Memory B cell (primary cell): ENCODE measurements at regions not wholly inside any gene's neighbourhood (a gene's known extent, or its start where the extent isn't known, plus 50 kb on each side); places are given as distances from the start of the nearest gene placed in this dataset.
A peak's percentile ranks its signal among the peaks of the same experiment; 100 is the strongest.
"Not testable (repeated sequence)": the region's sequence is repeated elsewhere in the genome, so short reads cannot be mapped to it uniquely, and the experiment has no call there.

ENCODE experiments used
- ATAC-seq: fragments of 150-1000 bp; cut with Tn5 transposase; 2 replicates; pipeline ENCODE4 v1.10.0; 2021; ENCODE audit warnings: low read depth, mild to moderate bottlenecking, moderate library complexity
- DNase-seq, 2 donors: peaks; one replicate each; pipeline ENCODE4 v3.0.0; 2022; ENCODE audit warnings: low spot score in 2 of 2
- H3K27ac Mint-ChIP-seq: one replicate; pipeline ENCODE4 v1.8.0; 2022; ENCODE audit warnings: mild to moderate bottlenecking, moderate library complexity, mixed read lengths
- H3K27me3 Mint-ChIP-seq: one replicate; pipeline ENCODE4 v1.8.0; 2022; ENCODE audit warnings: mixed read lengths
- H3K36me3 Mint-ChIP-seq: one replicate; pipeline ENCODE4 v1.8.0; 2022; ENCODE audit warnings: mild to moderate bottlenecking, mixed read lengths
- H3K4me1 Mint-ChIP-seq: one replicate; pipeline ENCODE4 v1.8.0; 2022; ENCODE audit warnings: mixed read lengths
- H3K4me3 Mint-ChIP-seq: one replicate; pipeline ENCODE4 v1.8.0; 2022; ENCODE audit warnings: mild to moderate bottlenecking, moderate library complexity, mixed read lengths
- H3K9me3 Mint-ChIP-seq: one replicate; pipeline ENCODE4 v1.8.0; 2022; ENCODE audit warnings: mixed read lengths

DNA sequence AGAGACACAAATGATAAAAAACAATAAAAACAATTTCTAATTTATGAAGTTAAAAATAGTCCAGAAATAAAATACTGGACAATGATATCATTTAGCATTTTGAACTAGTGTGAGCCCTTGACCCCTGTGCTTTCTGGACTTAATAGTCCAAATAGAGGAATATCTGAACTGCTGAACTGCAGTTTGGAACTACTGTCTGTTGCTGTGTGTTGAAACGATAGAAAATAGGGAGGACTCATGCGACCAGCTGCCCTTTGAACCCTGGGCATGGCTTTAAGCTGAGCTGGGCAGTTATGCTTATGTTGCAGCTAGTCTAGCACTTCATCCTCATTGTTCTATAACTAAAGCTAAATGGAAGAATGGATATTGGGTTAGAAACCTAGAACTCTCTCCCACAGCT lies 99.5 kb downstream of the FMR1NB start:
- Mint-ChIP-seq H3K27me3 (no peaks in the 10 kb centered on the region), H3K36me3 (no peaks in the 10 kb centered on the region), H3K9me3 (no peaks in the 10 kb centered on the region), H3K4me3 (no peak overlapping the region), H3K4me1 (no peaks in the 10 kb centered on the region), H3K27ac (no peak overlapping the region)
- no peak for DNase-seq
- ATAC-seq = no peak

DNA sequence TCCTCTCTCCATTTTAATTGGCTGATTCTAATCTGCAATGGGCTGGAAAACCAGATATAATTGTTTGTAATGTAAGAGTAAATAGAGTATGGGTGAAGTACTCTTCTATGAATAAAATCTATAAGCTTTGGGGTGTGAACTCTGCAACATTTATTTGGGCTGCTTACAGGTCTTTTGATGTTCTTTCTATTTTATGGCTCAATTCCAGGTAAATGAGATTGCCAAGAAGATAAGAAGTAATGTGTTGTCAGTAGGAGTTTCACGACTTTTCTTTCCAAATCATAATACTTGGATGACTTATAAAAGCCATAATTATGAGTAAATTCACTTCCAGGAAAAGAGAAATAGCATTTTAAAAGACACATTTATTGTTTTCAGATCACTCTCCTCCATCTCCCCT lies 103.5 kb downstream of the FMR1NB start:
- Mint-ChIP-seq H3K36me3 (no peaks in the 10 kb centered on the region), H3K27ac (no peak overlapping the region), H3K4me3 (no peak overlapping the region), H3K4me1 (no peaks in the 10 kb centered on the region), H3K9me3 (no peaks in the 10 kb centered on the region), H3K27me3 (no peaks in the 10 kb centered on the region)
- DNase-seq = no peak
- no peak for ATAC-seq

DNA sequence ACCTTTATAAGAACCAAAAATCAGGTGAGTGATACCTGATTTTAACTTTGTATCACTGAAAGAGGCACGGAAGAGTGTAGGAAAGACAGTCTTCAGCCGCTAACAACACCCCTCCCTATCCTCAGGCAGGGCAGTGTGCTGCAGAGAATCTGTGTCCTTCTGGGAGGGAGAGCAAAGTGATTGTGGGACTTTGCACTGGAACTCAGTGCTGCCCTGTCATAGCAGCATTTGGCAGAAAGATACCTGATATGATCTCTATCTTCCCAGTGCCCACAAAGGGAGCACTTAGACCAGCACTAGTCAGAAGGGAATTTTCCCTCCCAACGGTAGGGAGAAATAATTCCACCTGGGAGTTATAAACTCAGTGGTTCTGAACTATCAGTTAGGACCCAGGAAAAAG lies 139.0 kb downstream of the FMR1NB start:
- Mint-ChIP-seq H3K27me3 (peaks cover 2% of the 10 kb centered on the region), H3K4me1 (no peaks in the 10 kb centered on the region), H3K27ac (no peak overlapping the region), H3K9me3 (no peaks in the 10 kb centered on the region), H3K36me3 (no peaks in the 10 kb centered on the region), H3K4me3 (no peak overlapping the region)
- no peak for DNase-seq
- ATAC-seq = no peak

DNA sequence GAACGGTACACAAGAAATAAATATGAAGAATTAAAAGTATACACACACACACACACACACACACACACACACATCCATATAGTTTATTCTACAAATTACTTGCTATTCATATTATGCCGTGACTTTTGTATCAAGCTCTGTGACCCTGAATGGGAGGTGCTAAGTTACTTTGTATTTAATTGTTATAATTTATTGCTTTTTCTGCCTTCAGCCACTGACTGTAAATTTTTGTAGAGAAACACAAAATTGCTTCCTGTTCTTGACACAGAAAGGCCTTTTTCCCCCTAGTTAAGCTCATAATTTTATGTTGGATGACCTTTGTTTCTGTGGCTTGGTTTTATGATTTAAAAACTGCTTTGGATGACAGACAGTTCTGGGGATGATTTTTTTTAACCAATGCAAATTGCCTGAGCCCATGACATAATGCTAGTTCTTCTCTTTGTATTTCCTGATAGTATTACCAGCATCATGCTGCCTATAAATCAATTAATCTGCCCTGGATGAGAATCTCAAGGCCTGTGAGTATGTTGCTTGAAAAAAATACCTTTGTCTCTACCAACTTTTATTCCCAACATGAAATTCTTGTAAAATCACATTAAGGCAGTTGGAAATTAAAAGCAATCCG lies 140.0 kb downstream of the FMR1NB start:
- Mint-ChIP-seq H3K27ac (no peak overlapping the region), H3K4me1 (no peaks in the 10 kb centered on the region)
- ATAC-seq = no peak

DNA sequence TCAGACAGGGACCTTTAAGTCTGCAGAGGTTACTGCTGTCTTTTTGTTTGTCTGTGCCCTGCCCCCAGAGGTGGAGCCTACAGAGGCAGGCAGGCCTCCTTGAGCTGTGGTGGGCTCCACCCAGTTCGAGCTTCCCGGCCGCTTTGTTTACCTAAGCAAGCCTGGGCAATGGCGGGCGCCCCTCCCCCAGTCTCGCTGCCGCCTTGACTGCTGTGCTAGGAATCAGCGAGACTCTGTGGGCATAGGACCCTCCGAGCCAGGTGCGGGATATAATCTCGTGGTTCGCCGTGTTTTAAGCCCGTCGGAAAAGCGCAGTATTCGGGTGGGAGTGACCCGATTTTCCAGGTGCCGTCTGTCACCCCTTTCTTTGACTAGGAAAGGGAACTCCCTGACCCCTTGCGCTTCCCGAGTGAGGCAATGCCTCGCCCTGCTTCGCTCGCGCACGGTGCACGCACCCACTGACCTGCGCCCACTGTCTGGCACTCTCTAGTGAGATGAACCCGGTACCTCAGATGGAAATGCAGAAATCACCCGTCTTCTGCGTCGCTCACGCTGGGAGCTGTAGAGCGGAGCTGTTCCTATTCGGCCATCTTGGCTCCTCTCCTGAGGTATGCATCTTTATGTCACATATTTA lies 147.9 kb downstream of the FMR1NB start:
- not testable (repeated sequence) for H3K27ac Mint-ChIP-seq, DNase-seq, H3K36me3 Mint-ChIP-seq, ATAC-seq, H3K27me3 Mint-ChIP-seq, H3K4me3 Mint-ChIP-seq, H3K9me3 Mint-ChIP-seq, H3K4me1 Mint-ChIP-seq

More for the DNA sequence above, 140.0 kb downstream of the FMR1NB start:
- H3K4me3 Mint-ChIP-seq = no peak overlapping the region
- no peaks in the 10 kb centered on the region for H3K36me3 Mint-ChIP-seq
- H3K9me3 Mint-ChIP-seq = no peaks in the 10 kb centered on the region
- no peak for DNase-seq
- H3K27me3 Mint-ChIP-seq = no peaks in the 10 kb centered on the region

DNA sequence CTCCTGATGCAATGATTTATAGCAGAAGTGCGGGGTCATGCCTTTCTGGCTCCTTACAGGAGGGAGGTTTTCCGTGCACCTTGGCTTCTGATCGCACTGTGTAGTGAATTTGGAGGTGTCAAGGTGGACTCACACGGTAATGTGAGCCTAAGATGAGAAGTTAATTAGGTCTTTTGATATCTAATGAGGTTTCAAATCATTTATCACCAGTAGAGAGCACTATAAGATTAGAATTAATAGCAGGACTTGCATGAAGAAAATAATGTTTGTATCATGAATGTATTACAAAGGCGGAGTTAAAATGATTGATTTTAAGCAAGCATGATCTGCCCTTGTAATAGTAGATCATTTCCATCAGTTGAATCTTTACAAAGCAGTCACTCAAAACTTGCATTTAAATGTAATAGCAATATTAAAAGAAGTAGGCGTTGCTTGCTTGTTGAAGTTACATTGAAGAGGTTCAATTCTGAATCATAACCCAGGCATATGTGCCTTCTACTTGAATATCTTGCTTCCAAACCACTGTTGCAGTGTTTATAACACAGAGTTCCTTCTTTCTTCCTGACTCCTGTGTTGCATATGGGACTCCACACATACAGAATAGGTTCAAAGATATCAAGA lies 152.1 kb downstream of the FMR1NB start:
- DNase-seq = peak in 1 of 2 donors; percentile 0
- H3K27me3 Mint-ChIP-seq = no peaks in the 10 kb centered on the region
- H3K9me3 Mint-ChIP-seq = no peaks in the 10 kb centered on the region
- no peak for ATAC-seq
- H3K27ac Mint-ChIP-seq = no peak overlapping the region
- no peaks in the 10 kb centered on the region for H3K36me3 Mint-ChIP-seq
- H3K4me3 Mint-ChIP-seq = no peak overlapping the region
- no peaks in the 10 kb centered on the region for H3K4me1 Mint-ChIP-seq

DNA sequence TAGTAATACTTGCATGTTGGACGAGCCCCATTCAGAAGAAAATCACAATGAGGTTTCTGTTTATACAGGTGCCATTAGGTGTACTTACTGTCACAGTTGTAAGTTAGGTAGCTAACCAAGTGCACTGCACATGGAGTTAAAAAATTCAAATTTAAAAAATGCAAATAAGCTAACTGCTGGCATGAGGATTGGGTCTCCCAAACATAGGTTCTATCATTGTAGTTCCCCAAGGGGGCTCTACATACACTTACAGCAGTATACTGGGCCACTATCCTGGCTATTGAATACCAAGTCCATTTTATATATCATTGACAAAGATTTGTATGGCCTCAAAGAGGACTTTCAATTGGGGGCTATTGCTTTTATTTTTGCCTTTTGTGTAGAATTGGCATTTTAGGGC lies 153.4 kb downstream of the FMR1NB start:
- Mint-ChIP-seq H3K36me3 (no peaks in the 10 kb centered on the region), H3K4me1 (no peaks in the 10 kb centered on the region), H3K4me3 (no peak overlapping the region), H3K27me3 (no peaks in the 10 kb centered on the region), H3K9me3 (no peaks in the 10 kb centered on the region), H3K27ac (no peak overlapping the region)
- DNase-seq (no peak), ATAC-seq (no peak)

DNA sequence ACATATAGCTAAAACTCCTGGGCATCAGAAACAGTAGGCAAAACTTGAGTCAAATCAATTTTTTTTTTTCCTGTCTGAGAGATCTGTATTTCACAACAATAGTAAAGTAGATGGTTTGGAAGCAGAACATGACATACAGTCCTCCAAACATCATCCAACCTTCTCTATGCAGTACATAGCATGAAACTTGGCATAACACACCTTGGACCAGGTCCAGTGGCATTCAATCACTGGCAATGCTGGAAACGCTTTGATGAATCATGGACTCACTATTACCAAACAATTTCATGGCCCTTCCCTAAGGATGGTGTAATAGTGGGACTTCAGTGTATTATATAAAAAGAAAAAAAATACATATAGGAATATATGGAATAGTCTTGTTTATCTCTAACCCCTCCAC lies 154.6 kb downstream of the FMR1NB start:
- Mint-ChIP-seq H3K4me1 (no peaks in the 10 kb centered on the region), H3K36me3 (no peaks in the 10 kb centered on the region), H3K27me3 (no peaks in the 10 kb centered on the region), H3K9me3 (no peaks in the 10 kb centered on the region), H3K27ac (no peak overlapping the region), H3K4me3 (no peak overlapping the region)
- ATAC-seq (no peak), DNase-seq (no peak)

DNA sequence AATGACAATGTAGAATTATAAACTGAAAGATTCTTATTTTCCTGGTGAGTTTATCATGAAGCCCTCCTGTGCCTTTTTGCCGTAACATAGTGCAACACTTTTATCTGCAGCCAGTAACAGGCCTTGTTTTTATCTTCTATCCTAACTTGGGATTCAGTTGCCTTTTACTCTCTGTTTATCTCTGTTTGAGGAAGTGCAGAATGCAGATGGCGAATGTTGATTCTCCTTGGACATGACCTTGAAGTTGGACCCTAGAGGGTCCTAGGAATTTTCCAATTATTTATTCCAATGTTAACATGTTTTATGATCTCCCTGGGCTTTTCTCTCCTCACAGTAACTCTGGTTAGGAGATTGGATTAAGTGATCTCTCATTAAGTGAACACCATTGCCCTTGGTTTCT lies 165.0 kb downstream of the FMR1NB start:
- ATAC-seq (no peak), DNase-seq (no peak)
- Mint-ChIP-seq H3K4me3 (no peak overlapping the region), H3K27ac (no peak overlapping the region), H3K36me3 (no peaks in the 10 kb centered on the region), H3K4me1 (no peaks in the 10 kb centered on the region), H3K27me3 (no peaks in the 10 kb centered on the region), H3K9me3 (no peaks in the 10 kb centered on the region)

DNA sequence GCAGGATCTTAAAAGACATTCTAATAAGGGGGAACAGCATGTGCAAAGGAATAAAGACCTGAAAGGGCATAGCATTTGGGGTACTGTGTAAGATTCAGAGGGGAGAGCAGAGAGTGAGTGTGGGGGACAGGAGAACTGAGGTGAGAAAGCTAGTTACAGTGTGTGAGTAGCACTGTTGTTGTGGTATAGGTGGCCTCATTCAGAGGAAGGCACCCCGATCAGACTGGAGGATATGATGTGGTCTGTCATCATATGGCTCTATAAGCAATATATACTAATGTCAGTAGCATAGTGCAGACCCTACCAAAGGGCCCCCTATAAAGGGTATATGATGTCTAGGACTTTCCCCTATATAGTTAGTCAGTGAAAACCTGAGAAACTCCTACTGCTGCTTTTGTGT lies 175.8 kb downstream of the FMR1NB start:
- ATAC-seq (no peak), DNase-seq (no peak)
- H3K27me3 Mint-ChIP-seq = peaks cover 4% of the 10 kb centered on the region
- H3K4me1 Mint-ChIP-seq = peaks cover 2% of the 10 kb centered on the region
- H3K4me3 Mint-ChIP-seq = no peak overlapping the region
- H3K9me3 Mint-ChIP-seq = no peaks in the 10 kb centered on the region
- H3K27ac Mint-ChIP-seq = no peak overlapping the region
- no peaks in the 10 kb centered on the region for H3K36me3 Mint-ChIP-seq

DNA sequence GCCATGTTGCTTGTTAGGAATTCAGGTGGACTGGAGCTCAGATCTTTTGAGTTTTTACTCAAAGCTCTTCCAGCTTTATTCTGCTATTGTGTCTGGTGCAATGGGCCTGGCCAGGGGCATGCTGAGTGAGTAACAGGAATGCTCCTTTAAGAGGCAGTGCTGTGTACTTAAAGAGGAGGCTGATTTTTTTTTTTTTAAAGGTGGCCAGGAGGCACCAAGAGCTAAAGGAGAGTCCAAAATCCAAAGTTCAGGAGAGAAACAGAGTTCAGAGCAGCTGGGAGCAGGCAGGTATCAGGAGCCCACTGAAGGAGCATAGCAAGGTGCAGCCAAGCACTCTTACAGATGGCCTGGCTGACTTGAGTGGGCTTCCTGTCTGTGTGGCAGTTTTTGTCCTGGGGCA lies 178.7 kb downstream of the FMR1NB start:
- Mint-ChIP-seq H3K4me1 (no peaks in the 10 kb centered on the region), H3K27me3 (peaks cover 4% of the 10 kb centered on the region)
- no peak for DNase-seq

DNA sequence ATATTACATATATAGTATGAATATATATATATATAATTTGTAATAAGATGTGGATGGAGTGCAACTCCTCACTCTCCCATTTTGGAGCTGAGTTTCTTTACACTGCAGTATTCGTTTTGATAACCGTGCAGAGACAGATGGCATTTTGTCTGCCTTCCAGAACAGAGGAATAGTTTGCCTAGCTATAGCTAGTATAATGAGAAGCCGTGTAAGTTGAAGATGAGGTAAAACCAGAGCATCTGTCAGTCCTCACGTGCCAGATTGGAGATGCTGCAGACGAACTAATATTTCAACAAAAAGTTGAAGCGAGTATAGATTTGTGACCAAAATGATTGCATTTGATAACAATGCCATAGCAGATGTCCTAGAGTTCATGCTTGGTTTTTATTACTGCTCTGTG lies 180.6 kb downstream of the FMR1NB start:
- H3K4me3 Mint-ChIP-seq = no peak overlapping the region
- H3K27ac Mint-ChIP-seq = no peak overlapping the region
- no peak for ATAC-seq

More for the DNA sequence above, 178.7 kb downstream of the FMR1NB start:
- ATAC-seq = no peak
- Mint-ChIP-seq H3K4me3 (no peak overlapping the region), H3K9me3 (no peaks in the 10 kb centered on the region), H3K36me3 (no peaks in the 10 kb centered on the region), H3K27ac (no peak overlapping the region)

DNA sequence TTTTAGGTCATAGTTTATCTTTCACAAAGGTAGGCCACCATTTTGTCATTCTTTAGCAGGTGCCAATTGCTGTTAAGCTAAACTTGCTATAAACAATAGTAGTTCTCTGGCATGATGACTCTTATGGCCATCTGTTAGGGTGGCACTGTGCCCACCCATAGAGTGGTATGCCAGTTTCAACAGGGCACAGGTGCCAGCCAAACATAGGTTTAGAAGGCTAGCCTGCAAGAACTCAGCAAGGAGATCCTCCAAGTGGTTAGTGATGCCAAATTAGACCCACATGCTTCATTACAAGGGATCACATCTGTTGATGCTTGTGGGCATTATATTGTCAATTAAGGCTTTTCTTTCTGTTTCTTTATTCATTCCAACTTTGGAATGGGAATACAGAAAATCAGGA lies 204.5 kb downstream of the FMR1NB start:
- H3K9me3 Mint-ChIP-seq = no peaks in the 10 kb centered on the region

More for the DNA sequence above, 180.6 kb downstream of the FMR1NB start:
- DNase-seq = no peak
- peaks cover 2% of the 10 kb centered on the region for H3K27me3 Mint-ChIP-seq
- no peaks in the 10 kb centered on the region for H3K9me3 Mint-ChIP-seq
- no peaks in the 10 kb centered on the region for H3K36me3 Mint-ChIP-seq
- no peaks in the 10 kb centered on the region for H3K4me1 Mint-ChIP-seq

DNA sequence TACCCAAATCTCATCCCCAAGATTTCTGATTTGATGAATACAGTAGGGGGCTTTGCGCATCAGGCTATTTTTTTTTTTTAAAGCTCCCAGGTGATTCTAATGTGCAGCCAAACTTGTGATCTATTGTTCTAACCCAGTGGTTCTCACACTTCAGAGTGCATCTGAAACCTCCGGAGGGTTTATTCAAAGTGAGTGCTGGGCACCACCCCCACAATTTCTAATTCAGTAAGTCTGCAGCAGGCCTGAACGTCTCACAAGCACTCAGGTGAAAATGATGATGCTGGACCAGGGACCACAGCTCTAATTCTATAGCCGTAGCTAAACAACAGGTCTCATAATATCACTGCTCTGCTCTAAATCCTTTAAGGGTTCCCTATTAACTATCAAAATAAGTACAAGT lies 211.4 kb downstream of the FMR1NB start:
- ATAC-seq (peak; percentile 37), DNase-seq (no peak)
- H3K27me3 Mint-ChIP-seq = peaks cover 2% of the 10 kb centered on the region
- no peak overlapping the region for H3K4me3 Mint-ChIP-seq
- no peaks in the 10 kb centered on the region for H3K9me3 Mint-ChIP-seq
- H3K4me1 Mint-ChIP-seq = peaks cover 10% of the 10 kb centered on the region
- no peaks in the 10 kb centered on the region for H3K36me3 Mint-ChIP-seq
- no peak overlapping the region for H3K27ac Mint-ChIP-seq

More for the DNA sequence above, 204.5 kb downstream of the FMR1NB start:
- Mint-ChIP-seq H3K36me3 (no peaks in the 10 kb centered on the region), H3K4me3 (no peak overlapping the region), H3K27me3 (no peaks in the 10 kb centered on the region), H3K27ac (no peak overlapping the region), H3K4me1 (no peaks in the 10 kb centered on the region)
- ATAC-seq = no peak
- DNase-seq = no peak

DNA sequence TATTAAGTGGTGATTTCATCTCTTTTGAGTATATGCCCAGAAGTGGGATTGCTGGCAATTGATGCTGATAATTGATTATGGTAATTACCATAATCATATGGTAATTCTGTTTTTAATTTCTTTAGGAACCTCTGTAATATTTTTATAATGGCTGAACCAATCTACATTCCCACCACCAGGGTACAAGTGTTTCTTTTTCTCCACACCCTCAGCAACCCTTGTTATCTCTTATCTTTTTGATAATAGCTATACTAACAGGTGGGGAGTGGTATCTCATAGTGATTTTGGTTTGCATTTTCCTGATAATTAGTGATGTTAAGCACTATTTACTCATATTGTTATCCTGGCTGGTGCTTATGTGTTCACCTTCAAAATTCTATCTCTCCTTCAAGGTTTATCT lies 212.6 kb downstream of the FMR1NB start:
- DNase-seq = no peak

More for the DNA sequence above, 212.6 kb downstream of the FMR1NB start:
- no peaks in the 10 kb centered on the region for H3K36me3 Mint-ChIP-seq
- no peak overlapping the region for H3K27ac Mint-ChIP-seq
- no peak for ATAC-seq
- H3K27me3 Mint-ChIP-seq = peaks cover 2% of the 10 kb centered on the region
- H3K4me1 Mint-ChIP-seq = peaks cover 10% of the 10 kb centered on the region
- H3K4me3 Mint-ChIP-seq = no peak overlapping the region
- H3K9me3 Mint-ChIP-seq = no peaks in the 10 kb centered on the region
